Neural progenitor cell (in vitro differentiated cells): ENCODE measurements at regions not wholly inside any gene's neighbourhood (a gene's known extent, or its start where the extent isn't known, plus 50 kb on each side); places are given as distances from the start of the nearest gene placed in this dataset.

Experiments used
- DNase-seq: peaks from one replicate; pipeline ENCODE4 v3.0.0-alpha.2; 2016; ENCODE audit warnings: low spot score
- H2AFZ ChIP-seq: fragments of 200-600 bp; sonication (generic); replicated peaks from 2 replicates; pipeline ENCODE4 v1.6.1; 2016; ENCODE audit warnings: antibody characterized with exemption
- H3F3A ChIP-seq: fragments of 200-600 bp; sonication (generic); 2 replicates; pipeline ENCODE4 v1.6.1; 2016; ENCODE audit warnings: antibody characterized with exemption, low read depth
- H3K27ac ChIP-seq: fragments of 200-600 bp; sonication (generic); 2 replicates; pipeline ENCODE4 v1.5.1; 2016; ENCODE audit warnings: mild to moderate bottlenecking
- H3K27me3 ChIP-seq: fragments of 200-600 bp; sonication (generic); 2 replicates; pipeline ENCODE4 v1.6.1; 2016; ENCODE audit warnings: mild to moderate bottlenecking, moderate library complexity
- H3K36me3 ChIP-seq: fragments of 200-600 bp; sonication (generic); 2 replicates; pipeline ENCODE4 v1.5.1; 2016
- H3K4me1 ChIP-seq: fragments of 200-600 bp; sonication (generic); 2 replicates; pipeline ENCODE4 v1.6.1; 2016; ENCODE audit warnings: mixed run types
- H3K4me2 ChIP-seq: fragments of 200-600 bp; sonication (generic); 2 replicates; pipeline ENCODE4 v1.6.1; 2016
- H3K4me3 ChIP-seq: fragments of 200-600 bp; sonication (generic); 2 replicates; pipeline ENCODE4 v1.5.1; 2016
- H3K79me2 ChIP-seq: fragments of 200-600 bp; sonication (generic); 2 replicates; pipeline ENCODE4 v1.6.1; 2016; ENCODE audit warnings: low read depth
- H3K9ac ChIP-seq: fragments of 200-600 bp; sonication (generic); 2 replicates; pipeline ENCODE4 v1.6.1; 2016
- H3K9me3 ChIP-seq: fragments of 200-600 bp; sonication (generic); 2 replicates; pipeline ENCODE4 v1.5.1; 2016; ENCODE audit warnings: low read depth
- H4K20me1 ChIP-seq: fragments of 200-600 bp; sonication (generic); 2 replicates; pipeline ENCODE4 v1.6.1; 2016; ENCODE audit warnings: low read depth
- H3K27ac Mint-ChIP-seq: 3 replicates; pipeline ENCODE4 v1.8.0; 2021; ENCODE audit warnings: mixed read lengths
- H3K27me3 Mint-ChIP-seq: 2 replicates; pipeline ENCODE4 v1.8.0; 2022; ENCODE audit warnings: low read depth, mild to moderate bottlenecking, inconsistent platforms, moderate library complexity, mixed read lengths; ENCODE audit not compliant: insufficient read depth
- H3K36me3 Mint-ChIP-seq: 3 replicates; pipeline ENCODE4 v1.8.0; 2021; ENCODE audit warnings: mixed read lengths
- H3K4me1 Mint-ChIP-seq: 3 replicates; pipeline ENCODE4 v1.8.0; 2021; ENCODE audit warnings: mixed read lengths
- H3K4me3 Mint-ChIP-seq: 3 replicates; pipeline ENCODE4 v1.8.0; 2021; ENCODE audit warnings: mild to moderate bottlenecking, moderate library complexity, mixed read lengths
- H3K9me3 Mint-ChIP-seq: 3 replicates; pipeline ENCODE4 v1.8.0; 2020; ENCODE audit warnings: mixed read lengths
- CTCF ChIP-seq: fragments of 200-600 bp; sonication (generic); IDR thresholded peaks from 2 replicates; pipeline ENCODE4 v1.5.1; 2017; ENCODE audit warnings: antibody characterized with exemption, mild to moderate bottlenecking
- EZH2 ChIP-seq: fragments of 200-600 bp; sonication (generic); IDR thresholded peaks from 2 replicates; pipeline ENCODE4 v1.6.1; 2017; ENCODE audit warnings: antibody characterized with exemption, mild to moderate bottlenecking, moderate library complexity
- EZH2phosphoT487 ChIP-seq: fragments of 200-600 bp; sonication (generic); IDR thresholded peaks from 2 replicates; pipeline ENCODE4 v1.6.1; 2017; ENCODE audit warnings: antibody characterized with exemption

GRCh38 chr19:28700176-28700575, 512.8 kb downstream of the UQCRFS1 start:
- no peak overlapping the region for H3K27ac Mint-ChIP-seq
- Histone ChIP-seq H3K9me3 (no peaks in the 10 kb centered on the region), H4K20me1 (no peaks in the 10 kb centered on the region), H3K36me3 (no peaks in the 10 kb centered on the region), H3K4me1 (no peaks in the 10 kb centered on the region), H3K27me3 (no peaks in the 10 kb centered on the region), H3K4me3 (no peak overlapping the region), H3K27ac (no peak overlapping the region), H3K4me2 (no peak overlapping the region), H3K79me2 (no peaks in the 10 kb centered on the region), H2AFZ (no peak overlapping the region), H3F3A (no peaks in the 10 kb centered on the region), H3K9ac (no peak overlapping the region)
- no peak for TF ChIP-seq CTCF
- TF ChIP-seq EZH2: no peak
- TF ChIP-seq EZH2phosphoT487: no peak
- peaks cover 2% of the 10 kb centered on the region for H3K9me3 Mint-ChIP-seq
- H3K4me1 Mint-ChIP-seq: peaks cover 2% of the 10 kb centered on the region
- H3K27me3 Mint-ChIP-seq: no peaks in the 10 kb centered on the region
- H3K36me3 Mint-ChIP-seq: no peaks in the 10 kb centered on the region
- DNase-seq: no peak
- H3K4me3 Mint-ChIP-seq: no peak overlapping the region

GRCh38 chr19:28697308-28697707, 515.6 kb downstream of the UQCRFS1 start:
- H3K9me3 ChIP-seq: no peaks in the 10 kb centered on the region
- H3K9ac ChIP-seq: no peak overlapping the region
- Mint-ChIP-seq H3K4me1 (peaks cover 12% of the 10 kb centered on the region), H3K4me3 (no peak overlapping the region), H3K9me3 (peaks cover 8% of the 10 kb centered on the region), H3K36me3 (no peaks in the 10 kb centered on the region), H3K27ac (no peak overlapping the region), H3K27me3 (no peaks in the 10 kb centered on the region)
- H2AFZ ChIP-seq: no peak overlapping the region
- H3K4me2 ChIP-seq: no peak overlapping the region
- no peaks in the 10 kb centered on the region for H4K20me1 ChIP-seq
- no peak overlapping the region for H3K27ac ChIP-seq
- no peaks in the 10 kb centered on the region for H3K79me2 ChIP-seq
- H3K36me3 ChIP-seq: no peaks in the 10 kb centered on the region
- TF ChIP-seq EZH2: no peak
- no peak for TF ChIP-seq CTCF
- TF ChIP-seq EZH2phosphoT487: no peak
- H3K4me3 ChIP-seq: no peak overlapping the region
- H3K27me3 ChIP-seq: no peaks in the 10 kb centered on the region
- no peaks in the 10 kb centered on the region for H3K4me1 ChIP-seq
- H3F3A ChIP-seq: no peaks in the 10 kb centered on the region
- no peak for DNase-seq

- no peak overlapping the region for H3K27ac Mint-ChIP-seq
- no peaks in the 10 kb centered on the region for H3K79me2 ChIP-seq
- no peaks in the 10 kb centered on the region for H3K27me3 ChIP-seq
- peaks cover 15% of the 10 kb centered on the region for H3K4me1 Mint-ChIP-seq
- no peaks in the 10 kb centered on the region for H4K20me1 ChIP-seq
- H3K27me3 Mint-ChIP-seq: peaks cover 3% of the 10 kb centered on the region
- no peak overlapping the region for H3K27ac ChIP-seq
- peaks cover 15% of the 10 kb centered on the region for H3K9me3 Mint-ChIP-seq
- no peak overlapping the region for H3K4me3 ChIP-seq
- no peaks in the 10 kb centered on the region for H3F3A ChIP-seq
- H3K9ac ChIP-seq: no peak overlapping the region
- no peak overlapping the region for H3K4me2 ChIP-seq
- no peak for TF ChIP-seq CTCF
- TF ChIP-seq EZH2: no peak
- no peak for TF ChIP-seq EZH2phosphoT487
- no peak overlapping the region for H3K4me3 Mint-ChIP-seq
- no peaks in the 10 kb centered on the region for H3K36me3 Mint-ChIP-seq
- no peak for DNase-seq
- H2AFZ ChIP-seq: no peak overlapping the region
- no peaks in the 10 kb centered on the region for H3K4me1 ChIP-seq
- no peaks in the 10 kb centered on the region for H3K36me3 ChIP-seq
- H3K9me3 ChIP-seq: no peaks in the 10 kb centered on the region
Measured at GRCh38 chr19:28694812-28695211, 518.1 kb downstream of the UQCRFS1 start.
